ENCODE measurements at regions not wholly inside any gene's neighbourhood (a gene's known extent, or its start where the extent isn't known, plus 50 kb on each side); places are given as distances from the start of the nearest gene placed in this dataset.

- Mint-ChIP-seq H3K4me3 (no peak overlapping the region), H3K27ac (no peak overlapping the region), H3K9me3 (no peaks in the 10 kb centered on the region), H3K27me3 (no peaks in the 10 kb centered on the region), H3K36me3 (ENCODE audit: low read depth) (no peaks in the 10 kb centered on the region), H3K4me1 (ENCODE audit: low read depth) (no peaks in the 10 kb centered on the region)
- Histone ChIP-seq H3K36me3 (ENCODE audit: insufficient read depth, low read length) (no peaks in the 10 kb centered on the region), H3K27ac (ENCODE audit: low read depth in 1 of 2, low read length in 2 of 2) (no peak overlapping the region), H3K4me3 (ENCODE audit: low read length) (no peak overlapping the region), H3K27me3 (ENCODE audit: control insufficient read depth in 1 of 2, insufficient read depth in 2 of 2, low read length in 2 of 2) (no peaks in the 10 kb centered on the region), H3K4me1 (ENCODE audit: insufficient read depth, low read length) (no peaks in the 10 kb centered on the region), H3K9me3 (ENCODE audit: control insufficient read depth in 1 of 2, insufficient read depth in 1 of 2, low read length in 2 of 2) (no peaks in the 10 kb centered on the region)
- DNase-seq (no peak), ATAC-seq (ENCODE audit: poor library complexity) (no peak)
- intact Hi-C loops (cut with DNase I, micrococcal nuclease): no loop called here
- POLR2A ChIA-PET: no interaction called here
- TF ChIP-seq CTCF (IDR thresholded peaks at IDR 0.05): no peak
- CTCF ChIA-PET: no interaction called here
These were observed 83.8 kb upstream of the CA10 start for GRCh38 chr17:52242268-52242667.

- ChIA-PET POLR2A (no interaction called here), CTCF (no interaction called here)
- Mint-ChIP-seq H3K4me1 (ENCODE audit: low read depth) (no peaks in the 10 kb centered on the region), H3K36me3 (ENCODE audit: low read depth) (no peaks in the 10 kb centered on the region), H3K27me3 (no peaks in the 10 kb centered on the region), H3K4me3 (no peak overlapping the region), H3K9me3 (no peaks in the 10 kb centered on the region), H3K27ac (no peak overlapping the region)
- TF ChIP-seq CTCF (IDR thresholded peaks at IDR 0.05): no peak
- DNase-seq (no peak), ATAC-seq (ENCODE audit: poor library complexity) (no peak)
- Histone ChIP-seq H3K27ac (ENCODE audit: low read depth in 1 of 2, low read length in 2 of 2) (no peak overlapping the region), H3K4me1 (ENCODE audit: insufficient read depth, low read length) (no peaks in the 10 kb centered on the region), H3K4me3 (ENCODE audit: low read length) (no peak overlapping the region), H3K27me3 (ENCODE audit: control insufficient read depth in 1 of 2, insufficient read depth in 2 of 2, low read length in 2 of 2) (no peaks in the 10 kb centered on the region), H3K36me3 (ENCODE audit: insufficient read depth, low read length) (no peaks in the 10 kb centered on the region), H3K9me3 (ENCODE audit: control insufficient read depth in 1 of 2, insufficient read depth in 1 of 2, low read length in 2 of 2) (no peaks in the 10 kb centered on the region)
- intact Hi-C loops (cut with DNase I, micrococcal nuclease): loop anchor here in 1 of 2 experiments (2.0 kb wide), 1 partner anchor 20 kb away; no protein-coding TSS in a partner anchor
These were observed 78.6 kb upstream of the CA10 start for GRCh38 chr17:52237151-52237550.

GRCh38 chr17:52235516-52235915 is 77.0 kb upstream of the CA10 start:
- Mint-ChIP-seq H3K4me1 (ENCODE audit: low read depth) (no peaks in the 10 kb centered on the region), H3K27ac (no peak overlapping the region), H3K4me3 (no peak overlapping the region), H3K9me3 (no peaks in the 10 kb centered on the region), H3K27me3 (no peaks in the 10 kb centered on the region), H3K36me3 (ENCODE audit: low read depth) (no peaks in the 10 kb centered on the region)
- Histone ChIP-seq H3K36me3 (ENCODE audit: insufficient read depth, low read length) (no peaks in the 10 kb centered on the region), H3K4me3 (ENCODE audit: low read length) (no peak overlapping the region), H3K9me3 (ENCODE audit: control insufficient read depth in 1 of 2, insufficient read depth in 1 of 2, low read length in 2 of 2) (no peaks in the 10 kb centered on the region), H3K27ac (ENCODE audit: low read depth in 1 of 2, low read length in 2 of 2) (no peak overlapping the region), H3K27me3 (ENCODE audit: control insufficient read depth in 1 of 2, insufficient read depth in 2 of 2, low read length in 2 of 2) (no peaks in the 10 kb centered on the region), H3K4me1 (ENCODE audit: insufficient read depth, low read length) (no peaks in the 10 kb centered on the region)
- CTCF ChIA-PET: no interaction called here
- no peak for TF ChIP-seq CTCF (IDR thresholded peaks at IDR 0.05)
- intact Hi-C loops (cut with DNase I, micrococcal nuclease): no loop called here
- DNase-seq: no peak
- no peak for ATAC-seq (ENCODE audit: poor library complexity)
- POLR2A ChIA-PET: no interaction called here
